ENCODE measurements at regions not wholly inside any gene's neighbourhood (a gene's known extent, or its start where the extent isn't known, plus 50 kb on each side); places are given as distances from the start of the nearest gene placed in this dataset.

- H3K27ac ChIP-seq (replicated peaks in 1 of 4), result no peak overlapping the region
- no peak for TF ChIP-seq CTCF (IDR thresholded peaks at IDR 0.05)
- TF ChIP-seq EP300 (IDR thresholded peaks at IDR 0.05), result no peak
- no peak for TF ChIP-seq POLR2A (IDR thresholded peaks at IDR 0.05; ENCODE audit: low read depth)
- no peak for TF ChIP-seq POLR2AphosphoS5 (IDR thresholded peaks at IDR 0.05)
- peaks cover 0 to 7% (median 1%) of the 10 kb centered on the region in 4 donors for H3K4me1 ChIP-seq
- no peak for DNase-seq (ENCODE audit: extremely low spot score)
- 86% methylated on average over 1 of the region's 1 CpG for WGBS
- no peaks in the 10 kb centered on the region for H3K27me3 ChIP-seq
- H3K4me3 ChIP-seq, result no peak overlapping the region
- intact Hi-C loops (cut with DNase I), result no loop called here
- H3K9me3 ChIP-seq, result no peaks in the 10 kb centered on the region
- no peaks in the 10 kb centered on the region for H3K36me3 ChIP-seq
Measured at GRCh38 chr18:43663159-43663558, 385.9 kb upstream of the SYT4 start.

GRCh38 chr18:43664487-43665008, 387.3 kb upstream of the SYT4 start:
- intact Hi-C loops (cut with DNase I), result no loop called here
- Histone ChIP-seq H3K27me3 (no peaks in the 10 kb centered on the region), H3K27ac (replicated peaks in 1 of 4) (no peak overlapping the region), H3K4me1 (peaks cover 0 to 9% (median 4%) of the 10 kb centered on the region in 4 donors), H3K9me3 (no peaks in the 10 kb centered on the region), H3K36me3 (no peaks in the 10 kb centered on the region), H3K4me3 (no peak overlapping the region)
- TF ChIP-seq POLR2A (IDR thresholded peaks at IDR 0.05; ENCODE audit: low read depth) (no peak), EP300 (IDR thresholded peaks at IDR 0.05) (no peak), CTCF (IDR thresholded peaks at IDR 0.05) (no peak), POLR2AphosphoS5 (IDR thresholded peaks at IDR 0.05) (no peak)
- WGBS, result 71% methylated on average over 3 of the region's 3 CpGs
- no peak for DNase-seq (ENCODE audit: extremely low spot score)

- TF ChIP-seq POLR2AphosphoS5 (IDR thresholded peaks at IDR 0.05), result no peak
- TF ChIP-seq EP300 (IDR thresholded peaks at IDR 0.05), result no peak
- no peak for TF ChIP-seq POLR2A (IDR thresholded peaks at IDR 0.05; ENCODE audit: low read depth)
- TF ChIP-seq CTCF (IDR thresholded peaks at IDR 0.05), result no peak
- no peaks in the 10 kb centered on the region for H3K9me3 ChIP-seq
- H3K27me3 ChIP-seq, result no peaks in the 10 kb centered on the region
- H3K36me3 ChIP-seq, result no peaks in the 10 kb centered on the region
- no peak for DNase-seq (ENCODE audit: extremely low spot score)
- intact Hi-C loops (cut with DNase I), result no loop called here
- 46% methylated on average over 3 of the region's 3 CpGs for WGBS
- H3K27ac ChIP-seq (replicated peaks in 1 of 4), result no peak overlapping the region
- no peak overlapping the region for H3K4me3 ChIP-seq
- H3K4me1 ChIP-seq, result peaks cover 0 to 9% (median 4%) of the 10 kb centered on the region in 4 donors
Measured at GRCh38 chr18:43665105-43665788, 388.0 kb upstream of the SYT4 start.

- Histone ChIP-seq H3K27me3 (no peaks in the 10 kb centered on the region), H3K4me3 (no peak overlapping the region), H3K9me3 (no peaks in the 10 kb centered on the region), H3K27ac (replicated peaks in 1 of 4) (no peak overlapping the region), H3K36me3 (no peaks in the 10 kb centered on the region), H3K4me1 (peaks cover 0 to 9% (median 4%) of the 10 kb centered on the region in 4 donors)
- no peak for DNase-seq (ENCODE audit: extremely low spot score)
- WGBS, result 96% methylated on average over 4 of the region's 4 CpGs
- intact Hi-C loops (cut with DNase I), result no loop called here
- no peak for TF ChIP-seq POLR2AphosphoS5 (IDR thresholded peaks at IDR 0.05)
- no peak for TF ChIP-seq EP300 (IDR thresholded peaks at IDR 0.05)
- TF ChIP-seq CTCF (IDR thresholded peaks at IDR 0.05), result no peak
- no peak for TF ChIP-seq POLR2A (IDR thresholded peaks at IDR 0.05; ENCODE audit: low read depth)
Measured at GRCh38 chr18:43668866-43669265, 391.6 kb upstream of the SYT4 start.
